ENCODE measurements at regions not wholly inside any gene's neighbourhood (a gene's known extent, or its start where the extent isn't known, plus 50 kb on each side); places are given as distances from the start of the nearest gene placed in this dataset.

DNA sequence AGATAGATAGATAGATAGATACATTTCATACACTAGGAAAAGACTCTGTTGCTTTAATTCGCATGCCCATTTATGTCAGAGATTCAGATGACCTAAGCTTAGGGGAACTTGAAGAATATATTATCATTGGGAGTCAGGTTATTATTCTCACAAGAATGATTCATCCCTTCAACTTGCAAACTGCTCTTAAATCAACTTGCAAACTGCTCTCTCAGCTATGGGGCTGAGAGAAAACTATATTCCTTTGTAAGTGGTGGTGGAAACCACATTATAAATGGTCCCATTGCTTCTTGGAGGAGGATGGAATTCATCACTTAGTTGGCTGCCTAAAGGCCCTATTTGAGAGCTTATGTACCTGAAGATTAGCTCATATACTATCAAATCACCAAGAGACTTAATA, 160.9 kb upstream of the STAC start:
- Histone ChIP-seq H2BK20ac (ENCODE audit: low read length) (no peak overlapping the region), H3K9me3 (ENCODE audit: insufficient read depth in 2 of 2, low read depth in 1 of 2, low read length in 1 of 2) (no peaks in the 10 kb centered on the region), H3K27ac (ENCODE audit: low read depth, low read length) (no peak overlapping the region), H3K9ac (replicated peaks in 1 of 4; ENCODE audit: extremely low read depth in 1 of 4, low read depth in 3 of 4, low read length in 3 of 4) (no peak overlapping the region), H3K79me2 (ENCODE audit: control insufficient read depth in 1 of 2, insufficient read depth in 2 of 2, low read length in 2 of 2) (no peaks in the 10 kb centered on the region), H4K20me1 (replicated peaks in 1 of 2; ENCODE audit: control insufficient read depth in 1 of 2, insufficient read depth in 2 of 2, low read length in 2 of 2) (no peaks in the 10 kb centered on the region), H2BK5ac (ENCODE audit: low read depth, low read length) (no peak overlapping the region), H3K36me3 (ENCODE audit: control insufficient read depth in 2 of 4, insufficient read depth in 4 of 4, low read length in 3 of 4) (no peaks in the 10 kb centered on the region), H3K56ac (replicated peaks; ENCODE audit: insufficient read length, low read depth, low read length) (no peak overlapping the region), H2BK15ac (ENCODE audit: low read length) (no peak overlapping the region), H3K4me2 (ENCODE audit: insufficient read depth in 1 of 2, low read depth in 2 of 2, low read length in 2 of 2) (no peak overlapping the region), H3K27me3 (replicated peaks in 1 of 4; ENCODE audit: control insufficient read depth in 3 of 4, extremely low read depth in 1 of 4, insufficient read depth in 3 of 4, low read length in 3 of 4) (no peaks in the 10 kb centered on the region), H4K8ac (ENCODE audit: extremely low read depth, insufficient read depth, low read length) (no peak overlapping the region), H4K91ac (replicated peaks; ENCODE audit: insufficient read length, low read length) (no peak overlapping the region), H3K4me3 (ENCODE audit: extremely low read depth in 1 of 4, insufficient read depth in 2 of 4, low read depth in 3 of 4, low read length in 4 of 4) (no peak overlapping the region), H2AK5ac (ENCODE audit: low read depth, low read length) (no peak overlapping the region), H2AFZ (ENCODE audit: low read length) (no peak overlapping the region), H2BK12ac (ENCODE audit: low read depth, low read length) (no peak overlapping the region), H4K5ac (ENCODE audit: insufficient read length, low read depth, low read length) (no peak overlapping the region), H3K4ac (replicated peaks; ENCODE audit: insufficient read length, low read depth, low read length) (no peak overlapping the region), H3K79me1 (ENCODE audit: low read depth, low read length) (no peaks in the 10 kb centered on the region), H3K23ac (ENCODE audit: insufficient read length) (no peak overlapping the region), H3K4me1 (replicated peaks in 1 of 4; ENCODE audit: control insufficient read depth in 3 of 4, insufficient read depth in 4 of 4, low read length in 3 of 4) (no peaks in the 10 kb centered on the region), H3K23me2 (ENCODE audit: low read depth, low read length) (no peaks in the 10 kb centered on the region), H3K18ac (ENCODE audit: extremely low read depth, low read length) (no peak overlapping the region), H3K14ac (ENCODE audit: insufficient read length) (no peak overlapping the region), H2BK120ac (replicated peaks; ENCODE audit: low read depth, low read length) (no peak overlapping the region)
- 88% methylated on average over 1 of the region's 1 CpG; no CpG with 5 or more reads in 1 of the 2 experiments for WGBS, 2 experiments (ENCODE audit: extremely low coverage in 1 of 2, insufficient coverage in 1 of 2, insufficient read length in 1 of 2, insufficient replicate concordance in 2 of 2, low coverage in 1 of 2, low lambda C conversion rate in 2 of 2, missing lambda C conversion rate in 1 of 2)
- FAIRE-seq, result no peak
- ChIA-PET CTCF (ENCODE audit: partially characterized antibody) (interaction anchor here (0.9 kb wide), 1 partner anchor 18 kb away, joined by 3 read pairs; no protein-coding TSS in a partner anchor), POLR2A (ENCODE audit: partially characterized antibody) (interaction anchor here (0.5 kb wide), 1 partner anchor 13 kb away, joined by 3 read pairs; no protein-coding TSS in a partner anchor)
- no peak for DNase-seq (ENCODE audit: low read depth in 1 of 2, low spot score in 2 of 2)
- TF ChIP-seq TCF12 (IDR thresholded peaks at IDR 0.05; ENCODE audit: low read depth, low read length) (no peak), YY1 (IDR thresholded peaks at IDR 0.05; ENCODE audit: low read depth, low read length) (no peak), KDM1A (IDR thresholded peaks at IDR 0.05; ENCODE audit: borderline replicate concordance, low read length) (no peak), POU5F1 (IDR thresholded peaks at IDR 0.05; ENCODE audit: low read depth, low read length) (no peak), TBP (IDR thresholded peaks at IDR 0.05; ENCODE audit: low read depth, low read length) (no peak), NRF1 (IDR thresholded peaks at IDR 0.05; ENCODE audit: low read depth, low read length) (no peak), CBX5 (IDR thresholded peaks at IDR 0.05; ENCODE audit: low read depth, low read length) (no peak), ZNF274 (IDR thresholded peaks at IDR 0.05; ENCODE audit: borderline replicate concordance, extremely low read depth, low read length) (no peak), CTBP2 (IDR thresholded peaks at IDR 0.05; ENCODE audit: borderline replicate concordance, insufficient read depth, insufficient read length, low read length) (no peak), SIX5 (IDR thresholded peaks at IDR 0.05; ENCODE audit: low read depth, low read length) (no peak), MAFK (IDR thresholded peaks at IDR 0.05; ENCODE audit: low read depth, low read length) (no peak), BRCA1 (IDR thresholded peaks at IDR 0.05; ENCODE audit: low read depth, low read length) (no peak), RNF2 (IDR thresholded peaks at IDR 0.05; ENCODE audit: borderline replicate concordance, low read depth, low read length, missing control alignments, poor library complexity, severe bottlenecking) (no peak), SIRT6 (IDR thresholded peaks at IDR 0.05; ENCODE audit: low read length) (no peak)
- TF ChIP-seq, protein P1, sequence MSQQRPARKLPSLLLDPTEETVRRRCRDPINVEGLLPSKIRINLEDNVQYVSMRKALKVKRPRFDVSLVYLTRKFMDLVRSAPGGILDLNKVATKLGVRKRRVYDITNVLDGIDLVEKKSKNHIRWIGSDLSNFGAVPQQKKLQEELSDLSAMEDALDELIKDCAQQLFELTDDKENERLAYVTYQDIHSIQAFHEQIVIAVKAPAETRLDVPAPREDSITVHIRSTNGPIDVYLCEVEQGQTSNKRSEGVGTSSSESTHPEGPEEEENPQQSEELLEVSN (IDR thresholded peaks at IDR 0.05), result no peak

Data from H1 (cell line).